ENCODE measurements at regions not wholly inside any gene's neighbourhood (a gene's known extent, or its start where the extent isn't known, plus 50 kb on each side); places are given as distances from the start of the nearest gene placed in this dataset.
"Not testable (repeated sequence)": the region's sequence is repeated elsewhere in the genome, so short reads cannot be mapped to it uniquely, and the experiment has no call there.

GRCh38 chr12:131272283-131272814 is 318.6 kb downstream of the ADGRD1 start:
- H3K4me3 ChIP-seq (ENCODE audit: low read depth, low read length), result not testable (repeated sequence)

DNA sequence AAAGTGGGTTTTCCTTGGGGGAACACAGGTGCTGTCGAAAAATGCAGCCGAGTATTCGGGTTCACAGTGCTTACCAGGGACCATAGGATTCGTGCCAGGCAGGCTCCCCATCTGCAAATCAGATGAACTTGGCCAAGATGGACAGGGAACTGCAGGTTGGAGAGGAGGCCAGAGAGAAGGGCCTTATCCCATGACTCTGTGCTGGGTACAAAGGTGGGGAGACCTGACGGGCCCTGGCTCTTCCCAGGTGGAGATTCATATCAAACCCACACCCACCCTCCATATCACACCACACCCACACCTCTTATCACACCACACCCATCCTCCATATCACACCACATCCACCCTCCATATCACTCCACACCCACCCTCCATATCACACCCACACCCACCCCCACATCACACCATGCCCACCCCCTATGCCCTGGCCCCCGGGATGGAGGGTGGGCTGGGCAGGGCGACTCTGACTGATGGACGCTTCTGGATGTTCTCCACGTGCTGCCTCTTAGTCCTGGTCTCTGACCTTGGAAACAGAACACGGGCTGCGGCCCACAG is 319.7 kb downstream of the ADGRD1 start:
- H3K4me3 ChIP-seq (ENCODE audit: low read depth, low read length), result no peak overlapping the region

GRCh38 chr12:131274061-131274460 is 320.4 kb downstream of the ADGRD1 start:
- H3K4me3 ChIP-seq (ENCODE audit: low read depth, low read length), result no peak overlapping the region

- H3K4me3 ChIP-seq (ENCODE audit: low read depth, low read length), result no peak overlapping the region
Observed at GRCh38 chr12:131274906-131275305, 321.2 kb downstream of the ADGRD1 start.

DNA sequence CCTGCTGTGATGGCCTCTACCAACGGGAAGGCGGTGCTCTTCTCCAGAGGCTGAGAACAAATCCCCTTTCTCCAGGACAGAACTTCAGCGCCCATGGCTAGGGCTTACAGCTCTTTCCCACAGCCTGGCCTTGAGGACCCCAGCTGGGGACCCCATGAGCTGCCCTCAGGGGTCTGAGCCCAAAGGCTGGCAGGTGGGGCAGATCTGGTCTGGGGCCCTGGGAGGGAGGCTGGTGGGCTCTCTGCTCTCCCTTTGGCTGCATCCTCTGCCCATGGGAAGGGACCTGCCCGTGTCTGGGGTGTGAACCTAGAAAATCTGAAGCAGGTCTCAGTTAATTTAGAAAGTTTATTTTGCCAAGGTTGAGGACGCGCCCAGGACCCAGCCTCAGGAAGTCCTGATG is 322.1 kb downstream of the ADGRD1 start:
- no peak overlapping the region for H3K4me3 ChIP-seq (ENCODE audit: low read depth, low read length)

- H3K4me3 ChIP-seq (ENCODE audit: low read depth, low read length), result no peak overlapping the region
Observed at GRCh38 chr12:131276501-131277185, 322.9 kb downstream of the ADGRD1 start.

GRCh38 chr12:131277186-131278091 is 323.7 kb downstream of the ADGRD1 start:
- not testable (repeated sequence) for H3K4me3 ChIP-seq (ENCODE audit: low read depth, low read length)

GRCh38 chr12:131278451-131279115 is 324.9 kb downstream of the ADGRD1 start:
- not testable (repeated sequence) for H3K4me3 ChIP-seq (ENCODE audit: low read depth, low read length)

- H3K4me3 ChIP-seq (ENCODE audit: low read depth, low read length), result no peak overlapping the region
Observed at GRCh38 chr12:131279281-131279921, 325.7 kb downstream of the ADGRD1 start.

DNA sequence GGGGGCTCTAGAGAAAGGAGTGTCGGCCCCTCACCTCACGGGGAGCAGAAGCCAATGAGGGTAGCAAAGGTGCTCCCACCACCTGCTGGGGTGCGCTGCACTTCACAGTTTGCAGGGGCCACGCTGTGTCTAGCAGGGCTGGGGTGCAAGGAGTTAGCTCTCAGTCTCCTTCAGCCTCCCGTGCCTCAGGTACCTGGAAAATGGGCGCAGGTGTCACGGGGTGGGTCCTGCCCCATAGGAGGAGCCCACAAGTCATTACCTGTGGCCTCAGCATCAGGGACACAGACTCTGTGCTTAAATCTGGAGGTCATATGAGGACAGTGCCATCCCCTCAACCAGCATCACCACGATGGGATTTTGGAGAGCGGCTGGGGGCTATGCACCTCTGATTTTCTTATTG is 326.7 kb downstream of the ADGRD1 start:
- H3K4me3 ChIP-seq (ENCODE audit: low read depth, low read length), result no peak overlapping the region

GRCh38 chr12:131281016-131281415 is 327.3 kb downstream of the ADGRD1 start:
- H3K4me3 ChIP-seq (ENCODE audit: low read depth, low read length), result no peak overlapping the region

DNA sequence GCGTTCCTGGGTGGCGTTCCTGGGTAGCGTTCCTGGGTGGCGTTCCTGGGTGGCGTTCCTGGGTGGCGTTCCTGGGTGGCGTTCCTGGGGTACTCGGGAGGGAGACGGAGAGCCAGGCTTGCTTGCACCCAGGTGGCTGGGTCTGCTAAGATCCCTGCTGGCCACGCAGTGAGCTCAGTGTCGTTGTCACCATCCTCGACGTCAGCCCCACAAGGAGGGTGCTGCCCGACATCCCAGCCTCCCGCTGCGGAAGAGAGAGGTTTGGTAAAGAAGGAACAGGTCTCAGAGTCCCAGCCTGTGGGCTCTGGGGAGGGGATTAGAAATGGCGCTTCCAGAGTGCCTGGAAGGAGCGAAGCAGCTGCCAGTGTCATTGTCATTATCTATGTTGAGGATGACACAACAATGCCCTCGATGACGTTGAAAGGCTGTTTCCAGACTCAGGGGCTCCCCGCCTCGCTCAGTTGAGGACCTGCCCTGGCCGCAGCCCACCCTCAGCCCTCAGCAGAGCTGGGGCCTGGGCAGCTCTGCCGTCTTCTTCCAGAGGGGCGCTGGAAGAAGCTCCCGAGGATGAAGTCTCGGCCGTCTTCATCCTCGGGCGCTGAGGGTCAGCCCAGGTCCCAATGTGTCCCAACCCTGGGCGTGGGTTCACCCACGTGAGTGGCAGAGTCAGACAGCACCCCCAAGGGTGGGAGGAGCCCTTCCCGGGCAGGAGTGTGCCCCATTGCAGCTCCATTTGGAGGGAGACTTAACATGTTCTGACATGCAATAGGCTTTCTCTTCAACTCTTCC is 328.8 kb downstream of the ADGRD1 start:
- H3K4me3 ChIP-seq (ENCODE audit: low read depth, low read length), result no peak overlapping the region

GRCh38 chr12:131283191-131283861 is 329.6 kb downstream of the ADGRD1 start:
- no peak overlapping the region for H3K4me3 ChIP-seq (ENCODE audit: low read depth, low read length)

GRCh38 chr12:131283862-131284825 is 330.4 kb downstream of the ADGRD1 start:
- not testable (repeated sequence) for H3K4me3 ChIP-seq (ENCODE audit: low read depth, low read length)

DNA sequence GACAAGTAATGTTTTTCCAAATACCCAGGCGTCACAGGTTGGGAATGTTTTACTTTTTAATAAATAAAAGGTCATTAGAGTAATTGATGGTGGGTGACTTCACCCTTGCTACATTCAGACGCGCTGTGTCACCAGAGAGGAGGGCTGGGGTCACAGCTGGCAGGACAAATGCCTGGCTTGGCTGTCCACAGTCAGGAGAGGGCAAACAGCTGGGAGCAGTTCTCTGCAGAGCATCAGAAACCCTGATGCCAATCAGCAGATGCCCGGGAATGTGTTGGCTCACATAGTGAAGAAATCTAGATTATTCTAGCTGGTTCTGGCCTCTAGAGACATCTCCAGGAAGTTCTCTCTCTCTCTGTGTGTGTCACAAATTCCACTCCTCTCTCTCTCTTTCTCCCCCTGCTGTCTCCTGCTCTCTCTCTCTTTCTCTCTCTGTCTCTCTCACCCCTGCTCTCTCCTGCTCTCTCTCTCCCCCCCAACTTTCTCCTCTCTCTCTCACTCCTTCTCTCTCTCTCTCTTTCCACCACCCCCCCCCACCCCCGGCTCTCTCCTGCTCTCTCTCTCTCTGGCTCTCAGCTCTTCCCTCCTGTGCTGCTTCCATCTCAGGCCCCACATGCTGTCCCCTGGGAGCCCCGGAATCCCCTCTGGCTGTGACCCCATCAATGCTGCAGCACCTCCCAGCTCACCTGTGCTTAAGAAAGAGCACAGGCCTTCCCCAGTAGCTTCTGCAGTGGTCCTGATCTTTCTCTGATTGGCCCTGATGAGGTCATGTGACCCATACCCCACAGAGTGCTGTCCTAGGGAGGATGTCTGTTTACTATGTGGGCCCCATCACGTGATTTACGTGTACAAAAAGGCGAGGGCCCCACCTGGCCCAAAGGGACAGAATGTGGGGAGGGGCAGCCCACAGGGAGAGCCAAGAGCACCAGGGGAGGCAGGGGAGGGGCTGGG is 331.5 kb downstream of the ADGRD1 start:
- H3K4me3 ChIP-seq (ENCODE audit: low read depth, low read length), result not testable (repeated sequence)

GRCh38 chr12:131285905-131286295 is 332.2 kb downstream of the ADGRD1 start:
- H3K4me3 ChIP-seq (ENCODE audit: low read depth, low read length), result not testable (repeated sequence)

- H3K4me3 ChIP-seq (ENCODE audit: low read depth, low read length), result not testable (repeated sequence)
Observed at GRCh38 chr12:131286301-131286700, 332.6 kb downstream of the ADGRD1 start.

Measured in iPS-11a (cell line).